A673 (cell line): ENCODE measurements at regions not wholly inside any gene's neighbourhood (a gene's known extent, or its start where the extent isn't known, plus 50 kb on each side); places are given as distances from the start of the nearest gene placed in this dataset.

Experiments used
- BruUV-seq: library from RNA; stranded (reverse); fragments of 400-500 nt; replicated peaks from 2 replicates; lab custom pipeline; 2021; lab: Mats Ljungman, UMichigan
- CTCF ChIA-PET: fragments of 300-600 bp; sonication (Branson Sonifier 250); formaldehyde crosslinking; loops from one replicate; lab custom pipeline; 2022; ENCODE audit warnings: antibody characterized with exemption; lab: Charles Lee
- POLR2A ChIA-PET: fragments of 300-600 bp; sonication (Branson Sonifier 250); formaldehyde crosslinking; loops from one replicate; lab custom pipeline; 2022; ENCODE audit warnings: antibody characterized with exemption; ENCODE audit not compliant: low non-redundant PET; lab: Charles Lee
- DNase-seq: peaks from one replicate; pipeline ENCODE4 v3.0.0-alpha.2; 2015; ENCODE audit warnings: low spot score
- H3K27ac ChIP-seq: fragments of 200-600 bp; sonication (generic); 2 replicates; pipeline ENCODE4 v1.5.1; 2016; ENCODE audit warnings: mixed run types, low read depth, mild to moderate bottlenecking, mixed read lengths, antibody characterized with exemption, low read length; ENCODE audit not compliant: poor library complexity, severe bottlenecking
- H3K27me3 ChIP-seq: fragments of 200-600 bp; sonication (generic); replicated peaks from 2 replicates; pipeline ENCODE4 v1.6.1; 2017; ENCODE audit warnings: mixed run types, low read depth, mild to moderate bottlenecking, mixed read lengths, antibody characterized with exemption, low read length; ENCODE audit not compliant: insufficient read depth, poor library complexity
- H3K36me3 ChIP-seq: fragments of 200-600 bp; sonication (generic); 2 replicates; pipeline ENCODE4 v1.6.1; 2016; ENCODE audit warnings: mixed run types, mild to moderate bottlenecking, mixed read lengths, antibody characterized with exemption, low read length; ENCODE audit not compliant: insufficient read depth, poor library complexity, severe bottlenecking
- H3K4me1 ChIP-seq: fragments of 200-600 bp; sonication (generic); 2 replicates; pipeline ENCODE4 v1.6.1; 2017; ENCODE audit warnings: mixed run types, mild to moderate bottlenecking, mixed read lengths, antibody characterized with exemption, low read length; ENCODE audit not compliant: insufficient read depth, poor library complexity, severe bottlenecking
- H3K4me3 ChIP-seq: fragments of 200-600 bp; sonication (generic); 2 replicates; pipeline ENCODE4 v1.5.1; 2016; ENCODE audit warnings: low read depth, mixed run types, mild to moderate bottlenecking, mixed read lengths, low read length; ENCODE audit not compliant: poor library complexity, severe bottlenecking
- H3K9me3 ChIP-seq: fragments of 200-600 bp; sonication (generic); 2 replicates; pipeline ENCODE4 v1.6.1; 2016; ENCODE audit warnings: mixed run types, low read depth, mild to moderate bottlenecking, mixed read lengths, antibody characterized with exemption, low read length; ENCODE audit not compliant: poor library complexity, severe bottlenecking
- EZH2 ChIP-seq: fragments of 200-600 bp; sonication (generic); IDR thresholded peaks from 2 replicates; pipeline ENCODE4 v1.6.1; 2017; ENCODE audit warnings: borderline replicate concordance, low read depth, mild to moderate bottlenecking, mixed read lengths, antibody characterized with exemption, low read length; ENCODE audit not compliant: poor library complexity, severe bottlenecking
- intact Hi-C: fragments of 100-400 bp; cut with micrococcal nuclease; formaldehyde crosslinking; loops from one replicate; pipeline ENCODE4 v1.10.0; 2022; ENCODE audit not compliant: unreplicated experiment
- TF ChIP-seq, protein P1 (sequence below): fragments of 300-800, 200-600 bp; sonication (generic); conservative IDR thresholded peaks from 2 replicates; pipeline ENCODE4 v1.5.1; 2017; ENCODE audit warnings: low read depth, mild to moderate bottlenecking, antibody characterized with exemption, low read length, moderate library complexity, mixed read lengths

DNA sequence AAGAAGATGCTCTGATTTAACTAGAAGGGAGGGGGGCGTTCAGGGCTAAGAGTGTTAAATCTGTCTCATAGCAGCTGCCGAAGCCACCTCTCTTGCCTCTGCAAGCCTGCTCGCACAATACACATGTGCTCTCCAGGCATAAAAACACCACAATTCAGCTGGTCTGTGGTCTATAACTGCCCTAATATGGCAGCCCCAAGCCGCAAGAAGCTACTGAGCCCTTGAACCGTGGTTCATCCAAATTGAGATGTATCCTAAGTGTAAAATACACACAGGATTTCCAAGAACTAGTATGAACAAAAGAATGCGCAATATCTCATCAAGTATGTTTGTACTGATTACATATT is 70.8 kb upstream of the FGFR2 start:
- no peaks in the 10 kb centered on the region for H3K27me3 ChIP-seq
- H3K27ac ChIP-seq: no peak overlapping the region
- DNase-seq: no peak
- intact Hi-C loops: no loop called here
- no TSS peak for BruUV-seq
- H3K9me3 ChIP-seq: no peaks in the 10 kb centered on the region
- TF ChIP-seq EZH2: no peak
- TF ChIP-seq, protein P1, sequence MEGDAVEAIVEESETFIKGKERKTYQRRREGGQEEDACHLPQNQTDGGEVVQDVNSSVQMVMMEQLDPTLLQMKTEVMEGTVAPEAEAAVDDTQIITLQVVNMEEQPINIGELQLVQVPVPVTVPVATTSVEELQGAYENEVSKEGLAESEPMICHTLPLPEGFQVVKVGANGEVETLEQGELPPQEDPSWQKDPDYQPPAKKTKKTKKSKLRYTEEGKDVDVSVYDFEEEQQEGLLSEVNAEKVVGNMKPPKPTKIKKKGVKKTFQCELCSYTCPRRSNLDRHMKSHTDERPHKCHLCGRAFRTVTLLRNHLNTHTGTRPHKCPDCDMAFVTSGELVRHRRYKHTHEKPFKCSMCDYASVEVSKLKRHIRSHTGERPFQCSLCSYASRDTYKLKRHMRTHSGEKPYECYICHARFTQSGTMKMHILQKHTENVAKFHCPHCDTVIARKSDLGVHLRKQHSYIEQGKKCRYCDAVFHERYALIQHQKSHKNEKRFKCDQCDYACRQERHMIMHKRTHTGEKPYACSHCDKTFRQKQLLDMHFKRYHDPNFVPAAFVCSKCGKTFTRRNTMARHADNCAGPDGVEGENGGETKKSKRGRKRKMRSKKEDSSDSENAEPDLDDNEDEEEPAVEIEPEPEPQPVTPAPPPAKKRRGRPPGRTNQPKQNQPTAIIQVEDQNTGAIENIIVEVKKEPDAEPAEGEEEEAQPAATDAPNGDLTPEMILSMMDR: no peak
- POLR2A ChIA-PET: no interaction called here
- CTCF ChIA-PET: no interaction called here
- H3K4me3 ChIP-seq: no peak overlapping the region
- no peaks in the 10 kb centered on the region for H3K36me3 ChIP-seq
- peaks cover 10% of the 10 kb centered on the region for H3K4me1 ChIP-seq

- TF ChIP-seq, protein P1: no peak
- no peak for TF ChIP-seq EZH2
- peaks cover 10% of the 10 kb centered on the region for H3K4me1 ChIP-seq
- no peak overlapping the region for H3K4me3 ChIP-seq
- CTCF ChIA-PET: no interaction called here
- no peak overlapping the region for H3K27ac ChIP-seq
- no peaks in the 10 kb centered on the region for H3K27me3 ChIP-seq
- DNase-seq: peak; percentile 51
- H3K36me3 ChIP-seq: no peaks in the 10 kb centered on the region
- intact Hi-C loops: no loop called here
- H3K9me3 ChIP-seq: no peaks in the 10 kb centered on the region
- BruUV-seq: no TSS peak
- POLR2A ChIA-PET: no interaction called here
Observed at GRCh38 chr10:121668314-121669027, 70.2 kb upstream of the FGFR2 start.

GRCh38 chr10:121667948-121668313 is 69.7 kb upstream of the FGFR2 start:
- no peaks in the 10 kb centered on the region for H3K36me3 ChIP-seq
- no peak overlapping the region for H3K4me3 ChIP-seq
- POLR2A ChIA-PET: no interaction called here
- no peak overlapping the region for H3K27ac ChIP-seq
- no TSS peak for BruUV-seq
- no peak for DNase-seq
- peaks cover 10% of the 10 kb centered on the region for H3K4me1 ChIP-seq
- no peaks in the 10 kb centered on the region for H3K9me3 ChIP-seq
- CTCF ChIA-PET: no interaction called here
- TF ChIP-seq, protein P1: no peak
- H3K27me3 ChIP-seq: no peaks in the 10 kb centered on the region
- intact Hi-C loops: no loop called here
